Prostate gland (tissue), 2 donors: ENCODE measurements at regions not wholly inside any gene's neighbourhood (a gene's known extent, or its start where the extent isn't known, plus 50 kb on each side); places are given as distances from the start of the nearest gene placed in this dataset.

Experiments used
- DNase-seq: peaks from one replicate; pipeline ENCODE4 v3.0.0-alpha.2; 2019; ENCODE audit warnings: low spot score
- H3K27ac ChIP-seq, 2 donors: fragments of 200-600 bp; sonication (generic); 2 replicates each; pipeline ENCODE4 v1.5.1; 2017 to 2019
- H3K27me3 ChIP-seq: fragments of 200-600 bp; sonication (generic); replicated peaks from 2 replicates; pipeline ENCODE4 v1.5.1; 2019; ENCODE audit not compliant: insufficient read depth
- H3K36me3 ChIP-seq, 2 donors: fragments of 200-600 bp; sonication (generic); 1 replicate in 1 of 2; 2 replicates in 1 of 2; pipeline versions ENCODE4 v1.5.1 to v1.8.1; 2017 to 2019
- H3K4me1 ChIP-seq: fragments of 200-600 bp; sonication (generic); replicated peaks from 2 replicates; pipeline ENCODE4 v1.5.1; 2019
- H3K4me3 ChIP-seq, 2 donors: fragments of 200-600 bp; sonication (generic); 2 replicates each; pipeline ENCODE4 v1.5.1; 2017 to 2019
- H3K9me3 ChIP-seq: fragments of 200-600 bp; sonication (generic); 2 replicates; pipeline ENCODE4 v1.5.1; 2017
- POLR2A ChIP-seq: fragments of 450-650 bp; IDR thresholded peaks from one replicate; pipeline ENCODE4 v1.6.1; 2016; ENCODE audit warnings: antibody characterized with exemption, mild to moderate bottlenecking
- POLR2AphosphoS5 ChIP-seq: sonication (generic); formaldehyde crosslinking; IDR thresholded peaks from one replicate; pipeline ENCODE4 v1.6.1; 2017; ENCODE audit warnings: antibody characterized with exemption
- WGBS: methylation state at CpG from one replicate; pipeline ENCODE4 v1.1.5; 2018; 5-methylcytosine and 5-hydroxymethylcytosine counted together
- intact Hi-C: fragments of 100-400 bp; cut with DNase I; formaldehyde crosslinking; loops from one replicate; pipeline ENCODE4 v1.14.2; 2022
- TF ChIP-seq, protein P1 (sequence below), 4 experiments: fragments of 200-600 bp in 2 of 4; fragments of 450-650 bp in 2 of 4; sonication (generic) in 2 of 4; IDR thresholded peaks; 1 replicate in 3 of 4; 2 replicates in 1 of 4; pipeline ENCODE4 v1.5.1; 2016 to 2019; ENCODE audit warnings: antibody characterized with exemption in 4 of 4, mild to moderate bottlenecking in 2 of 4, moderate library complexity in 2 of 4

DNA sequence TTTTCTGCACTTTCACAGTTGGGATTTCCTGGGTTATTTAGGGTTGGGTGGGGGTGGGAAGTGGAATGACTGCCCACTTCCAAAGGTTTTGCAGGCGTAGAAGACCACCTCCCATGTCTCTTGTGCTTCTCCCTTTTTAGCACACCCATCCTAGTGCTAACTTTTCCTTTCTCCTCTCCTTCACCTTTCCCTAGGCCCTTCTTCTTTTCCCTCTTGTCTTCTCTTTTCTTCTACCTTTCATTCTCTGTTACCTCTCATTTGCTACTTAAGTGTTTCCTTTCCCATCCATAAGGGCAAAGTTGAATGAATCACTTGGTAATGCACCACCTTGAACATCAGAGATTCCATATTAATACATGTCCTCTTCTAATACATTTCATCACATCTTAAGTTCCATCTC lies 105.0 kb upstream of the ZNF184 start:
- no peak for TF ChIP-seq POLR2A
- TF ChIP-seq POLR2AphosphoS5: no peak
- TF ChIP-seq, protein P1, sequence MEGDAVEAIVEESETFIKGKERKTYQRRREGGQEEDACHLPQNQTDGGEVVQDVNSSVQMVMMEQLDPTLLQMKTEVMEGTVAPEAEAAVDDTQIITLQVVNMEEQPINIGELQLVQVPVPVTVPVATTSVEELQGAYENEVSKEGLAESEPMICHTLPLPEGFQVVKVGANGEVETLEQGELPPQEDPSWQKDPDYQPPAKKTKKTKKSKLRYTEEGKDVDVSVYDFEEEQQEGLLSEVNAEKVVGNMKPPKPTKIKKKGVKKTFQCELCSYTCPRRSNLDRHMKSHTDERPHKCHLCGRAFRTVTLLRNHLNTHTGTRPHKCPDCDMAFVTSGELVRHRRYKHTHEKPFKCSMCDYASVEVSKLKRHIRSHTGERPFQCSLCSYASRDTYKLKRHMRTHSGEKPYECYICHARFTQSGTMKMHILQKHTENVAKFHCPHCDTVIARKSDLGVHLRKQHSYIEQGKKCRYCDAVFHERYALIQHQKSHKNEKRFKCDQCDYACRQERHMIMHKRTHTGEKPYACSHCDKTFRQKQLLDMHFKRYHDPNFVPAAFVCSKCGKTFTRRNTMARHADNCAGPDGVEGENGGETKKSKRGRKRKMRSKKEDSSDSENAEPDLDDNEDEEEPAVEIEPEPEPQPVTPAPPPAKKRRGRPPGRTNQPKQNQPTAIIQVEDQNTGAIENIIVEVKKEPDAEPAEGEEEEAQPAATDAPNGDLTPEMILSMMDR (IDR thresholded peaks at IDR 0.05): no peak
- 79% methylated on average over 1 of the region's 1 CpG for WGBS
- H3K36me3 ChIP-seq: no peaks in the 10 kb centered on the region
- H3K9me3 ChIP-seq: no peaks in the 10 kb centered on the region
- H3K4me3 ChIP-seq: no peak overlapping the region
- intact Hi-C loops: no loop called here
- peaks cover 4% of the 10 kb centered on the region for H3K27me3 ChIP-seq
- no peaks in the 10 kb centered on the region for H3K4me1 ChIP-seq
- no peak for DNase-seq
- H3K27ac ChIP-seq: no peak overlapping the region

DNA sequence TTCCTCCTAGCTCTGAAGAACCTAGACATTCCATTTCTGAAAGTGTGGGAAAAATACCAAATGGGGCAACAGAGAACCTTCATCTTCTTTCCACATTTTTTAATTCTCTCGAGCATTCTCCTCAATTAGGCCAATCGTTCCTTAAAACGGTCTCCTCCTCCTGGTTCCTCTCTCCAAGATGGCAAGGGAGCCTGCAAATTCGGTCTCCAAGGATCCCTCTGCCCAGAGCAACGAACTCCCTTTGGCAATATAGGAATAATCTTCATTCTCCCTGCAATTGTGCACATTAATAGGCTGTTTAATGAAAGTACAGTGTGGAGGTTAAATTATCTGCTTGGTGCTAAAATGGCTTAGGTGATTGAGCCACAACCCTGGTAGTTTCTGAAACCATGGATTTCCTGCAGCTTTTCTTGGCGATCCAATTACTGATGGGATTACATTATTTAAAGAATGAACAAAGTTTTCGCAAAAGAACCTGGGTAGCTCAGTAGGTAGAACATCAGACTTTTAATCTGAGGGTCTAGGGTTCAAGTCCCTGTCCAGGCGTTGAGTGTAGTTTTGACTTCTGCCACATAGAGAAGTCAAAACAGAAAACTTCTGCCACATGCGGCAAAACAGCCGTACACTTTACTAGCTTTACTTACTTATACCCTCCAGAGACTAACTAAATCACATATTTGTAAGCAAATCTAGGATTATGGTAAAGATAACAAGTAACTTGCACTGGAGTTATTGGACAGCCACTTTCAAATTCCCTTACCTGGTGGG lies 102.9 kb upstream of the ZNF184 start:
- H3K4me3 ChIP-seq: no peak overlapping the region
- H3K36me3 ChIP-seq: no peaks in the 10 kb centered on the region
- H3K27me3 ChIP-seq: peaks cover 4% of the 10 kb centered on the region
- H3K27ac ChIP-seq: no peak overlapping the region
- TF ChIP-seq POLR2AphosphoS5: no peak
- TF ChIP-seq, protein P1 (IDR thresholded peaks at IDR 0.05): no peak
- no peak for TF ChIP-seq POLR2A
- no peaks in the 10 kb centered on the region for H3K9me3 ChIP-seq
- WGBS: 79% methylated on average over 10 of the region's 10 CpGs
- H3K4me1 ChIP-seq: no peaks in the 10 kb centered on the region
- intact Hi-C loops: no loop called here
- DNase-seq: no peak

GRCh38 chr6:27568226-27568897 lies 95.5 kb upstream of the ZNF184 start:
- Histone ChIP-seq H3K4me3 (no peak overlapping the region), H3K9me3 (no peaks in the 10 kb centered on the region), H3K4me1 (no peaks in the 10 kb centered on the region), H3K36me3 (no peaks in the 10 kb centered on the region), H3K27me3 (peaks cover 21% of the 10 kb centered on the region), H3K27ac (no peak overlapping the region)
- WGBS: 41% methylated on average over 13 of the region's 13 CpGs
- TF ChIP-seq POLR2A (no peak), POLR2AphosphoS5 (no peak)
- TF ChIP-seq, protein P1 (IDR thresholded peaks at IDR 0.05): no peak
- DNase-seq: no peak
- intact Hi-C loops: no loop called here

DNA sequence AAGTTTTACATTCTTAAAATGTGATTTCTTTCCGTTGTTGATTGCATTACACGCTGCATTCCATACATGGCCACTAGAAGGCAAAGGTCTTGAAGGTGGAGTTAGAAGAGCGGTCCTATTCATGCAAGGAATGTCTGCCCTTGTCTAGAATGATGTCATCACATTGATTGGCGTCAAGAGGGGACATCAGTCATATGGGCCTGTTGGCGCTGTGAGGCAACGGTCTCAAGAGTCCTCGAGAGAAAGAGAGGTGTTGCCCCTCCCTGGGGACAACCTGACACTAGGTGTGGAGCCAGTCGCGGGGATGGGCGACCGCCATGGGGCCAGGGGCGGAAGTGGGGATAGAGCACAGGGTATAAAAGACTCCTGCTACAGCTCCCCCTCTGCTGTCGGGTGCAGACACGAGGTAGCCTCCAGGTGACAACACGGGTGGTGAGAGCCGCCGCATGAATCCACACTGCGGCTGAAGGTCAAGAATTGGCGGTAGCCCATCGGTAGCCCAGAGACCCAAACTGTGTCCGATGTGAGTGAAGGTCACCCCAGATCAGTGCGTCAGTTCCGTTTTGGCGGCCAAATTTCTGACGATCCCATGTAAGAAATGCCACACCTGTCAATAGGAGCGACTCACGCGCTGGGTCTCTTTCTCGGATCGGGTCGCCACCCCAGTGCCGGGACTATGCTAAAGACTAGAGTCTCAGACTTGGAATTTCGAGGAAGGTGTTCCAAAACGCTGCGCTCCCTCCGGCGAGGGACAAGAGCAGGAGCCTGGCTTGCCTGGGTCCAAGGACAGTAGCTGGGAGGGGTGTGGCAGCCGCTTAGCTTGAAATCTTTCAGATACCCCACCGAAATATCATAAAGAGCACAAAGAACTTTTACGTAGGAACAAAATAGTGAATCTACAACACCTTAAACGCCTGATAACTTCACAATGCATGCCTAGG lies 93.2 kb upstream of the ZNF184 start:
- intact Hi-C loops: no loop called here
- peaks cover 33% of the 10 kb centered on the region for H3K27me3 ChIP-seq
- no peaks in the 10 kb centered on the region for H3K9me3 ChIP-seq
- TF ChIP-seq, protein P1 (IDR thresholded peaks at IDR 0.05): no peak
- no peak for TF ChIP-seq POLR2A
- no peak for TF ChIP-seq POLR2AphosphoS5
- no peaks in the 10 kb centered on the region for H3K4me1 ChIP-seq
- H3K27ac ChIP-seq: no peak overlapping the region
- H3K36me3 ChIP-seq: no peaks in the 10 kb centered on the region
- no peak overlapping the region for H3K4me3 ChIP-seq
- DNase-seq: no peak
- WGBS: 7% methylated on average over 36 of the region's 41 CpGs
